HG03045 (cell line): ENCODE measurements at regions not wholly inside any gene's neighbourhood (a gene's known extent, or its start where the extent isn't known, plus 50 kb on each side); places are given as distances from the start of the nearest gene placed in this dataset.

ENCODE experiments used
- ATAC-seq: cut with Tn5 transposase; IDR thresholded peaks from one replicate; pipeline ENCODE4 v1.9.1; 2021; ENCODE audit warnings: mild to moderate bottlenecking, moderate library complexity; ENCODE audit not compliant: unreplicated experiment

DNA sequence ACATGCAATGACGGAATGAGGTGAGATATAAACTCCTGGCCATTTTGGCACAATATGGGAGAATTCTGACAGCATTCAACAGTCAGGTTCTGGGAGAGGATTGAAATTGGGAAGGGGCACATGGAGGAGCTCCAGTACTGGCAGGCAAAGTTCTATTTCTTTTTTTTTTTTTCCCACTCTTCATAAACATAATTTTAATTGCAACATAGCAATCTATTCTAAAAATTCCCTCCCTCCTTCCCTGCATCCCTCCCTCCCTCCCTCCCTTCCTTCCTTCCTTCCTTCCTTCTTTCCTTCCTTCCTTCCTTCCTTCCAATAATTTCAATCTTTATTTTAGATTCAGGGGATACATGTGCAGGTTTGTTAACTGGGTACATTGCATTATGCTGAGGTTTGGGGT lies 93.2 kb downstream of the PTCSC3 start:
- ATAC-seq, result no peak

- ATAC-seq, result no peak
These were observed 98.4 kb downstream of the PTCSC3 start for GRCh38 chr14:36078080-36078479.

- ATAC-seq, result no peak
These were observed 100.3 kb downstream of the PTCSC3 start for GRCh38 chr14:36076197-36076596.

- no peak for ATAC-seq
These were observed 101.3 kb downstream of the PTCSC3 start for GRCh38 chr14:36075203-36075602.

DNA sequence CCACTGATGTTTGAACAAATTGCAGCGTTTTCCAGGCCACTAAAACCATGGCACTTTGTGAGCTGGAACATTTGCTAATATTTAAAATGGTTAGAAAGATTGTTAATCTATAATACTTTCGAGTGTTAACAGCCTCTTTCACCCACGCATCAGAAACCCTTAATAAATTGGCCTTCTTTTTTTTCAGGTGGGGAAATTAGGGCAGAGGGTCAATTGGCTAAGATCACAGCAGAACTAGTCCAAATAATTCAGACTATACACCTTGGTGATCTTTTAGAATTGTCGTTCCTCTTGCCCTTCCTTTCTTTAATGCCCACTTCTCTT lies 105.8 kb downstream of the PTCSC3 start:
- ATAC-seq, result no peak

- no peak for ATAC-seq
These were observed 106.3 kb downstream of the PTCSC3 start for GRCh38 chr14:36070031-36070719.

GRCh38 chr14:36069535-36069900 lies 107.0 kb downstream of the PTCSC3 start:
- no peak for ATAC-seq

DNA sequence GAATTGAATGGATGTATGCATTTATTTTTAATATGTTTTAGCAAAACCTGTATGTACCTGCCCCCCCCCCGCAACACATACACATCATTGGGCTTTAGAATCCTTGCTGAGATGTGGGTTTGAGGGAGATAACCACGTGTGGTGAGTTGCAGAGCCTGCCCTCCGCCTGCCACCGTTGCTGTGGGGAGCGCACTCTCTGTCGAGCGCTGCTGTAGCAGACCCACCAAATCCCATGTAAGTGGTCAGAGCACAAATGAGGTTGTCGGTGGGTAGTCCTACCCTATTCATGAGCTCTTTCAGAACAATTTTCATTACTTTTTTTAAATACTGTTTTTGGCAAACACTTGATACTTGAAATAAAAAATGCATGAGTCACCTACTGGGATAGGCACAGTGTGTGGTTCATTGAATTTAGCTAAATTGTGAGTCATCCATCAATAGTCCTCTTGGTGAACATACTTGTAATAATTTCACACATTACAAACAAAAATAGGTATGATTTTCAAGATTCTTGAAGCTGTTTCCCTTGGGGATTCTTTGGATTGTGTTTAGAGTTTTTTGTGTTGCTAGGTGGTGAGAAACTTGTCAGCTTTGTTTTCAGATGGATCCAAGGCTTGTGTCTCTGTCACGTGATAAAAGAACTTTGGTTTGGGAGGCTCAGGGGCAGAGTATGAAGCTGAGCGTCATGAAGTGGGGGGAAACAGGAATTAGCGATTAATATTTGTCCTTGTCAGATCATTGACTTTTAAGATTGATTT lies 107.6 kb downstream of the PTCSC3 start:
- ATAC-seq, result no peak

- ATAC-seq, result no peak
These were observed 108.9 kb downstream of the PTCSC3 start for GRCh38 chr14:36067428-36068187.

- no peak for ATAC-seq
These were observed 109.9 kb downstream of the PTCSC3 start for GRCh38 chr14:36066636-36067035.

GRCh38 chr14:36065831-36066230 lies 110.7 kb downstream of the PTCSC3 start:
- no peak for ATAC-seq

DNA sequence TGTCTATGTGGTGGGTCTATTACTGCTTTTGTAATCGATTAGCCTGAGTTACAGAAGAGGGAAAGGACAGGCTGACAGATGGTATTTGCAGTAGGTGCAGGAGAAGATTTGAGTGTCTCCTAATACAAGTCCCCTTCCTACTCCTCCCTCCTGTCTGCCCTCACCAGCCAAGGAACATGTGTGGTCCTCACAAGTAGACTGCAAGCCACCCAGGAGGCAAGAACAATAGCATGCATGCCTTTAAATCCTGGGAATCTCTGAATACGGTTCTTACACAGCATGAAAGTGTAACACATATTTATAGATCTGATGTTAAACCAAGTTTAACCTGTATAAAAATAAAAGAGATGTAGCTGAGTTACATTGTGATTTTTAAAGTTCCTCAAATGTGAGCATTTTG lies 117.0 kb downstream of the PTCSC3 start:
- ATAC-seq, result no peak

DNA sequence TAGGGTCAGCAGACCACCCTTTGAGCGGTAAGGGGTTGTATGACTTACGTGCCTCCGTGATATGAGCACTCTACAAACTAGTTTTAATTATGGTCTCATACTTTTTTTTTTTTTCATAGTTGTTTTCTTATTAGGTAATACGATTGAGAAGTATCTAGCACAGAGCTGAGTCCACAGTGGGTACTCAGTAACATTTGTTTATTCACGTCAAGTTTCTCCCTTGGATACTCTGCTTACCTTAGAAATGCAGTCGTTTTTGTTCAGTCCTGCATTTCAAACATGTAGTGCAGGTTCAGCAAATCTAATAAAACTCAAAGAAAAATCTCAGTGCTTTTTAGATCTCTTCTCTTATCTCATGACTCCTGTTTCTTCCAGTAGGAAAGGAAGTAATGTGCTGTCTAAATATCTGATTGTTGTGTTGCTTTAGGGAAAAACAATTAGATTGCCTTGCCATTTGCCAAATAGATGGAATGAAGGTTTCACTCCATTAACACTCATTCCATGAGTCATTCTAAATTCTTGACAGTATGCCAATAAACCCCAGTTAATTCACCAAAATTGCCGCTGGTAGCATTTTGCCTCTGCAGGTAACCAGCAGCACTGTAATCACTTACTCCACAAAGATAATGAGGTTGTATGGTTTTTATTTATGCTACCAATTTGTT lies 118.9 kb downstream of the PTCSC3 start:
- no peak for ATAC-seq

- no peak for ATAC-seq
These were observed 119.7 kb downstream of the PTCSC3 start for GRCh38 chr14:36056845-36057244.

GRCh38 chr14:36055681-36056225 lies 120.8 kb downstream of the PTCSC3 start:
- ATAC-seq, result no peak

DNA sequence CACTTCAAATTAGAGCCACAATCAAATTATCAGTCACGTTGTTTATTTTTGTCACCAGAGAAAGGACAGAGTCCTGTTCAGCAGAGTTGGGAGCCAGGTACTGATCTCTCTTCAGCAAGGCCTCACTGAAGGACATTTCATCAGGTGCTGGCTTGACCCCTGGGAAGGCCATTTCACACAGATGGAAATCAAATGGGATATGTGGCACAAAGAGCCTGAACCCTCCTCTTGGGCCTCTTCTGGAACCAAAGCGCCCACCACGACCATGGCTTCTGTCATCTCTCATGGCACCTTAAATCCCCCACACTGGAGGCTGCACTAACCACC lies 121.5 kb downstream of the PTCSC3 start:
- no peak for ATAC-seq

GRCh38 chr14:36054353-36055051 lies 122.0 kb downstream of the PTCSC3 start:
- no peak for ATAC-seq

DNA sequence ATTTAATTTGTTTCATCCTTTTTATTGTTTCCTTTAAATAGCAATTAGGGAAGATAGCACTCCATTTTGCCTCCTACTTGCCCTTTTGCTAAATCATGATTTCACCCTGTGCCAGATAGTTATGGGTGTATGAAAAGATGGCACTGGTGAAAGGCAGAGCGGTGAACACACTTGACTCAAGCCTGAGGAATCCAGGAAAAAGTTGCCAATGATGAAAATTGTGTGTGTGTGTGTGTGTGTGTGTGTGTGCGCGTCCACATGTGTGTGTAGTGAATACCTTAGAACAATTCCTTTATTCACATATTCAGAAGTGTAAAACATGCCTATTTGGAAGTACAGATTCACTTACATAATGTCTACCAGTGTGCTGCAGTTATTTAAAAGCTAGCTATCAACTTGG lies 123.8 kb downstream of the PTCSC3 start:
- ATAC-seq, result no peak

GRCh38 chr14:36052063-36052462 lies 124.5 kb downstream of the PTCSC3 start:
- ATAC-seq, result no peak

GRCh38 chr14:36048667-36049066 lies 127.9 kb downstream of the PTCSC3 start:
- no peak for ATAC-seq

DNA sequence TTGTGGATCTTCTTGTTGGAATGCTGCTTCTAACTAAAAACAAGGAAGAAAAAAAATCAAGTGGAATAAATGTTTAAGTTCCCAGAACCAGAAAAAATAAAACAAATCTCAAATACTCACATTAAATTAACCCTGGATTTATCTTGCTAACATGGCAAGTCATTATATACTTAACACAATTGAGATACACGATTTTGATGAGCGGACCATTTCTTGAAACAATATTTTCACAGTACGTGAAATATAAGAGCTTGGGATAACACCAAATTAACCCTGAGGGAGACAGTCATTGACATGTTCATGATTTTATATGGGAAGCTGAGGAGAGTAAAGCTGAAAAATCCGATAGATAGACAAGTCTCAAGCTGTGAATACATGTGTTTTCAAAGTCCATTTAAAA lies 128.6 kb downstream of the PTCSC3 start:
- no peak for ATAC-seq
